K562 (cell line): ENCODE measurements at regions not wholly inside any gene's neighbourhood (a gene's known extent, or its start where the extent isn't known, plus 50 kb on each side); places are given as distances from the start of the nearest gene placed in this dataset.

Experiments
- JUNB ChIP-seq: fragments of 450-650 bp; formaldehyde crosslinking; conservative IDR thresholded peaks from 2 replicates; pipeline ENCODE4 v1.4.0; 2020; ENCODE audit warnings: mild to moderate bottlenecking
- MAX ChIP-seq: sonication (generic); formaldehyde crosslinking; IDR thresholded peaks from 2 replicates; pipeline ENCODE4 v1.9.0; 2022; ENCODE audit warnings: mild to moderate bottlenecking, missing genetic modification reagents
- SMARCA4 ChIP-seq: fragments of 450-650 bp; IDR thresholded peaks from 2 replicates; pipeline ENCODE4 v1.6.1; 2016

GRCh38 chrX:35380808-35381700, 417.1 kb upstream of the MAGEB16 start:
- no peak for TF ChIP-seq MAX (CRISPR knock-in tag)
- no peak for TF ChIP-seq SMARCA4
- no peak for TF ChIP-seq JUNB (CRISPR knock-in tag)
